ENCODE measurements at regions not wholly inside any gene's neighbourhood (a gene's known extent, or its start where the extent isn't known, plus 50 kb on each side); places are given as distances from the start of the nearest gene placed in this dataset.

DNA sequence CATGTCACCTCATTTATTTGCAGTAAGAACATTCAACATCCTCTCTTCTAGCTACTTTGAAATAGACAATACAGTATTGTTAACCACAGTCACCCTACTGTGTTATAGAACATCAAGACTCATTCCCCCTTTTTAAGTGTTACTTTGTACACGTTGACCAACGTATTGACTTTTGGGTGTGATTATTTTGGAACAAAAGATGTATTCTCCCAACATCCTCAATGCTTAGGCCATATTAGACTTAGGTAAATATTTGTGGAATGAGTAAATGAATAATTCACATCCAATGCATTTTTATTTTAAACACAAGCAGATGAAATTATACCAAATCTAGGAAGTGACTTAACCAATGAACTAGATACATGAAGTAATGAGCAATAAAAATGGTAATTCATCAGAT, 296.6 kb downstream of the CHRM3 start:
- TF ChIP-seq, protein P1, sequence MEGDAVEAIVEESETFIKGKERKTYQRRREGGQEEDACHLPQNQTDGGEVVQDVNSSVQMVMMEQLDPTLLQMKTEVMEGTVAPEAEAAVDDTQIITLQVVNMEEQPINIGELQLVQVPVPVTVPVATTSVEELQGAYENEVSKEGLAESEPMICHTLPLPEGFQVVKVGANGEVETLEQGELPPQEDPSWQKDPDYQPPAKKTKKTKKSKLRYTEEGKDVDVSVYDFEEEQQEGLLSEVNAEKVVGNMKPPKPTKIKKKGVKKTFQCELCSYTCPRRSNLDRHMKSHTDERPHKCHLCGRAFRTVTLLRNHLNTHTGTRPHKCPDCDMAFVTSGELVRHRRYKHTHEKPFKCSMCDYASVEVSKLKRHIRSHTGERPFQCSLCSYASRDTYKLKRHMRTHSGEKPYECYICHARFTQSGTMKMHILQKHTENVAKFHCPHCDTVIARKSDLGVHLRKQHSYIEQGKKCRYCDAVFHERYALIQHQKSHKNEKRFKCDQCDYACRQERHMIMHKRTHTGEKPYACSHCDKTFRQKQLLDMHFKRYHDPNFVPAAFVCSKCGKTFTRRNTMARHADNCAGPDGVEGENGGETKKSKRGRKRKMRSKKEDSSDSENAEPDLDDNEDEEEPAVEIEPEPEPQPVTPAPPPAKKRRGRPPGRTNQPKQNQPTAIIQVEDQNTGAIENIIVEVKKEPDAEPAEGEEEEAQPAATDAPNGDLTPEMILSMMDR (IDR thresholded peaks at IDR 0.05): no peak
- TF ChIP-seq POLR2A (IDR thresholded peaks at IDR 0.05): no peak
